Gastroesophageal sphincter (tissue), 3 donors: ENCODE measurements at regions not wholly inside any gene's neighbourhood (a gene's known extent, or its start where the extent isn't known, plus 50 kb on each side); places are given as distances from the start of the nearest gene placed in this dataset.

Experiments used
- EP300 ChIP-seq: sonication (generic); formaldehyde crosslinking; IDR thresholded peaks from one replicate; pipeline ENCODE4 v1.6.1; 2017; ENCODE audit warnings: antibody characterized with exemption, mild to moderate bottlenecking
- POLR2A ChIP-seq, 2 donors: fragments of 450-650 bp; IDR thresholded peaks; one replicate each; pipeline ENCODE4 v1.6.1; 2017; ENCODE audit warnings: antibody characterized with exemption in 2 of 2, mild to moderate bottlenecking in 2 of 2, moderate library complexity in 1 of 2
- TF ChIP-seq, protein P1 (sequence below), 4 experiments: fragments of 200-600 bp in 2 of 4; fragments of 450-650 bp in 2 of 4; sonication (generic) in 1 of 4; IDR thresholded peaks; one replicate each; pipeline ENCODE4 v1.5.1; 2017 to 2019; ENCODE audit warnings: antibody characterized with exemption in 4 of 4, mild to moderate bottlenecking in 2 of 4, moderate library complexity in 2 of 4

DNA sequence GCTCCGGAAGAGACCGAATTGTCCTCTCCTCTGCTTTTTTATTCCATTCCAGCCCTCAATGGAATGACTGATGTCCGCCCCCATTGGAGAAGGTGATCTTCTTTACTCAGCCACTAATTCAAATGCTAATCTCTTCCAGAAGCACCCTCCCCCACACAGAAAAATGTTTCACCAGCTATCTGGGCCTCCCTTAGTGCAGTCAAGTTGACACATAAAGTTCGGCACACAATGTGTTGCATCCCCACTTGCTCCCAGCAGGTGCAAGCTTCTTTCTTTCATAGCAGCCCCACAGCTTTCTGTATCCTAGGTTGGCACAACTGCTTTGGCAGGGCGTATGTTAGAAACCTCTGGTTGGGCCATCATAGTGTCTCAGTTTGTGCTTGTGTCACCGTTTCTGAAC is 73.3 kb upstream of the TLR3 start:
- TF ChIP-seq, protein P1, sequence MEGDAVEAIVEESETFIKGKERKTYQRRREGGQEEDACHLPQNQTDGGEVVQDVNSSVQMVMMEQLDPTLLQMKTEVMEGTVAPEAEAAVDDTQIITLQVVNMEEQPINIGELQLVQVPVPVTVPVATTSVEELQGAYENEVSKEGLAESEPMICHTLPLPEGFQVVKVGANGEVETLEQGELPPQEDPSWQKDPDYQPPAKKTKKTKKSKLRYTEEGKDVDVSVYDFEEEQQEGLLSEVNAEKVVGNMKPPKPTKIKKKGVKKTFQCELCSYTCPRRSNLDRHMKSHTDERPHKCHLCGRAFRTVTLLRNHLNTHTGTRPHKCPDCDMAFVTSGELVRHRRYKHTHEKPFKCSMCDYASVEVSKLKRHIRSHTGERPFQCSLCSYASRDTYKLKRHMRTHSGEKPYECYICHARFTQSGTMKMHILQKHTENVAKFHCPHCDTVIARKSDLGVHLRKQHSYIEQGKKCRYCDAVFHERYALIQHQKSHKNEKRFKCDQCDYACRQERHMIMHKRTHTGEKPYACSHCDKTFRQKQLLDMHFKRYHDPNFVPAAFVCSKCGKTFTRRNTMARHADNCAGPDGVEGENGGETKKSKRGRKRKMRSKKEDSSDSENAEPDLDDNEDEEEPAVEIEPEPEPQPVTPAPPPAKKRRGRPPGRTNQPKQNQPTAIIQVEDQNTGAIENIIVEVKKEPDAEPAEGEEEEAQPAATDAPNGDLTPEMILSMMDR (IDR thresholded peaks at IDR 0.05): no peak
- TF ChIP-seq EP300: no peak
- TF ChIP-seq POLR2A (IDR thresholded peaks at IDR 0.05): no peak
